Upper lobe of left lung (tissue), 4 donors: ENCODE measurements at regions not wholly inside any gene's neighbourhood (a gene's known extent, or its start where the extent isn't known, plus 50 kb on each side); places are given as distances from the start of the nearest gene placed in this dataset.

Experiments used
- EP300 ChIP-seq, 4 donors: sonication (generic); formaldehyde crosslinking; IDR thresholded peaks; one replicate each; pipeline ENCODE4 v1.5.1; 2017; ENCODE audit warnings: antibody characterized with exemption in 4 of 4, control low read depth in 2 of 4
- POLR2A ChIP-seq, 4 donors: fragments of 450-650 bp; IDR thresholded peaks; one replicate each; pipeline ENCODE4 v1.5.1; 2016 to 2017; ENCODE audit warnings: antibody characterized with exemption in 4 of 4, mild to moderate bottlenecking in 2 of 4
- TF ChIP-seq, protein P1 (sequence below), 6 experiments: fragments of 450-650 bp in 4 of 6; fragments of 200-600 bp in 2 of 6; sonication (generic) in 2 of 6; IDR thresholded peaks; one replicate each; pipeline ENCODE4 v1.5.1; 2016 to 2019; ENCODE audit warnings: antibody characterized with exemption in 6 of 6

DNA sequence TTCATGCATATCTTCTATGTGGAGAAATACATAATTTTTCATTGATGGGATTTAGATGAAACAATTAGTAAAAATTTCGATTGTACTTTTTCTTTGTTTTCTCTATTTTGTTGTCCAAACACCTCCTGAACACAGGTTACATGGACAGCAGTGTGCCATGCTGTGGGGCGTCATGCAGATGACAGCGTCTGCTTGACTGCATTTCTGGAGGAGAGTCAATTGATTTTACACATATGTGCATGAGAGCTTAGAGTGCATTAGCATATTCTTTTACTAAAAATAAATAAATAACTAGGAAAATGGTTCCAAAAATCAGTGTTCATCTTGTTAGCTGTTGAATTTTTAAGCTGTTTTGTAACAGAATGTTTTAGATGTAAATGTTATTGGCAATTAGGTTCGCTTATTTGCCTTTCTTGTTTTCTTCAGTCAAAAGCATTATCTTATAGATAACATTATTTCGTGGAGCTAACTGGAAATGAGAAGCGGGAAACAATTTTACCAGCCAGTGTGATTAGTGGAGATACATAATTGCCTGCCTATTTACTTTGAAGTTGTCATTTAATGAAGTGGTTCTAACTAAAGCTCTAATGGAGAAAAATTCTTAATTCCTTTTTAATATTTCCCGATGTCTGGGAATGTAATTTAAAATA, 82.7 kb upstream of the VGLL3 start:
- TF ChIP-seq, protein P1, sequence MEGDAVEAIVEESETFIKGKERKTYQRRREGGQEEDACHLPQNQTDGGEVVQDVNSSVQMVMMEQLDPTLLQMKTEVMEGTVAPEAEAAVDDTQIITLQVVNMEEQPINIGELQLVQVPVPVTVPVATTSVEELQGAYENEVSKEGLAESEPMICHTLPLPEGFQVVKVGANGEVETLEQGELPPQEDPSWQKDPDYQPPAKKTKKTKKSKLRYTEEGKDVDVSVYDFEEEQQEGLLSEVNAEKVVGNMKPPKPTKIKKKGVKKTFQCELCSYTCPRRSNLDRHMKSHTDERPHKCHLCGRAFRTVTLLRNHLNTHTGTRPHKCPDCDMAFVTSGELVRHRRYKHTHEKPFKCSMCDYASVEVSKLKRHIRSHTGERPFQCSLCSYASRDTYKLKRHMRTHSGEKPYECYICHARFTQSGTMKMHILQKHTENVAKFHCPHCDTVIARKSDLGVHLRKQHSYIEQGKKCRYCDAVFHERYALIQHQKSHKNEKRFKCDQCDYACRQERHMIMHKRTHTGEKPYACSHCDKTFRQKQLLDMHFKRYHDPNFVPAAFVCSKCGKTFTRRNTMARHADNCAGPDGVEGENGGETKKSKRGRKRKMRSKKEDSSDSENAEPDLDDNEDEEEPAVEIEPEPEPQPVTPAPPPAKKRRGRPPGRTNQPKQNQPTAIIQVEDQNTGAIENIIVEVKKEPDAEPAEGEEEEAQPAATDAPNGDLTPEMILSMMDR (IDR thresholded peaks at IDR 0.05) = no peak
- TF ChIP-seq POLR2A (IDR thresholded peaks at IDR 0.05) (no peak), EP300 (IDR thresholded peaks at IDR 0.05) (no peak)
